ENCODE measurements at regions not wholly inside any gene's neighbourhood (a gene's known extent, or its start where the extent isn't known, plus 50 kb on each side); places are given as distances from the start of the nearest gene placed in this dataset.

- DNase-seq, result no peak
Measured at GRCh38 chr1:221945669-221946068, 203.8 kb upstream of the DUSP10 start.

- no peak for DNase-seq
Measured at GRCh38 chr1:221944247-221944870, 202.5 kb upstream of the DUSP10 start.

DNA sequence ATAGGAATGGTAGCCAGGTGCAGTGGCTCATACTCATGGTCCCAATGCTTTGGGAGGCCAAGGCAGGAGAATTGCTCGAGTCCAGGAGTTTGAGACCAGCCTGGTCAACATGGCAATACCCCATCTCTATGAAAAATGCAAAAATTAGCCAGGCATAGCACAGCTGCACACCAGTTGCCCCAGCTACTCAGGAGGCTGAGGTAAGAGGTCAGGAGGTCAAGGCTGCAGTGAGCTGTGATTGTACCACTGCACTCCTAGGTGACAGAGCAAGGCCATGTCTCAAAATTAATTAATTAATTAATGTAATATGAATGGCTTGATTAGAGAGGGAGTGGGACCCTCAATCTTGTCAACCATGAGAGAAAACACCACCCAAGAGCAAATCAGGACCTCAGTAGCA, 198.7 kb upstream of the DUSP10 start:
- DNase-seq, result no peak

DNA sequence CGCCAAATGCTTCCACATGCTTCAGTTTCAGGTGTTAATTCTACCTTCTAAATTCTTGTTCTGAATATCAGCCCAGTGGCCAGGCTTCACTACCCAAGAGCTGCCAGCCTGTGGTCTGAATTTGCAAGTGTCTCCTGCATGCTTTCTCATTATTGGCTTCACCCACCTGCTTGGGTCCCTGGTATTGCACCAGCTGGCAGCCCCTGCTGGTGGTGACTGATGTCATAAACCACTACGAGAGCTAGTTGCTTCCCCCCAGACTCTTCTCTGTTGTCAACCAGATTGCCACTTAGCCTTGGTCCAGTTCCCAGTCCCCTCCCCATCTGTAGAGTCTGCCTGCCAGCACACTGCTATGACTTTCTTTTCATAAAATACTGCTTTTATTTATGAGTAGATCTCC, 197.7 kb upstream of the DUSP10 start:
- DNase-seq, result no peak

DNA sequence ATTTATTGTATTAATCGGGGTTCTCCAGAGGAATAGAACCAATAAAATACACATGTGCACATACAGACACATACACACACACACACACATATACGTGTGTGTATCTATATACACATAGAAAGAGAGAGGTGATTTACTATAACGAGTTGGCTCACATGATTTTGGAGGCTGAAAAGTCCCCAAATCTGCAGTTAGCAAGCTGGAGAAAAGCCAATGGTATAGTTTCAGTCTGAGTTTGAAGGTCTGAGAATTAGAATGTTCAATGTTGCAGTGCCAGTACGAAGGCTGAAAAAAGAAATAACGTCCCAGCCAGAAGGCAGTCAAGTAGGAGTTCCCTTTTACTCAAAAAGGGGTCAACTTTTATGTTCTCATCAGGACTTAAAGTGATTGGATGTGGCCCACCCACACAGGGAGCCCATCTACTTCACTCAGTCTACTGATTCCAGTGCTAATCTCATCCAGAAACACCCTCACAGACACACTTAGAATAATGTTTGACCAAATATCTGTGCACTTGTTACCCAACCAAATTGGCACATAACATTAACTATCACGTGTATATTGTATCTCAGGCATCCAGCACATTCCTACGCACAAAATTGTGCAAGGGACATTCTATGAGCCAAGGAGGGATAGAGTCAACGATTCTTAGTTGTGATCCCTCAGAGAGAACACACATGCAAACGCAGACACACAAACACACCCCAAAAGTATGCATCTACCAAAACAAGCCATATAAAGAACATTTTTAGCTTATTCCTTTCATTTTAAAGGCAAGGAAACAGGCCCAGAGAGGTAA, 195.5 kb upstream of the DUSP10 start:
- no peak for DNase-seq

GRCh38 chr1:221933814-221934213, 191.9 kb upstream of the DUSP10 start:
- no peak for DNase-seq

DNA sequence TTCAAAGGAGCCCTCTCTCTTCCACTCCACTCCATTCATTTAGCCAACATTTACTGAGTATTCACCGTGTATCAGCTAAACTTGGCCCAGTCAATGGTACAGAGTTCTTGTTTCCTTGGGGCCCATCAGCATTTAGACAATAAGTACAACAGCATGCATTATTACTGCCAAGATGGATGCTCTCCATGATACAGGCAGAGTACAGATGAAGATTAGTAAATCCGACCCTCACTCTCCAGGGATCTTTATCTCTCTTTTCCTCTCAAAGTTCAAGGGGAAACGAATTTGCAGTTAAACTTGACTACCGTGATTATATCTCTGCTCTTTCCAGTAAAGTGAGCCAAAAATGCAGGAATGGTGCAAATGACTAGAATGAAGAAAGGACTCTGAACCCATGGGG, 184.6 kb upstream of the DUSP10 start:
- no peak for DNase-seq

- DNase-seq, result no peak
Measured at GRCh38 chr1:221925947-221926346, 184.1 kb upstream of the DUSP10 start.

- DNase-seq, result no peak
Measured at GRCh38 chr1:221923929-221924598, 182.2 kb upstream of the DUSP10 start.

- no peak for DNase-seq
Measured at GRCh38 chr1:221921936-221922335, 180.0 kb upstream of the DUSP10 start.

DNA sequence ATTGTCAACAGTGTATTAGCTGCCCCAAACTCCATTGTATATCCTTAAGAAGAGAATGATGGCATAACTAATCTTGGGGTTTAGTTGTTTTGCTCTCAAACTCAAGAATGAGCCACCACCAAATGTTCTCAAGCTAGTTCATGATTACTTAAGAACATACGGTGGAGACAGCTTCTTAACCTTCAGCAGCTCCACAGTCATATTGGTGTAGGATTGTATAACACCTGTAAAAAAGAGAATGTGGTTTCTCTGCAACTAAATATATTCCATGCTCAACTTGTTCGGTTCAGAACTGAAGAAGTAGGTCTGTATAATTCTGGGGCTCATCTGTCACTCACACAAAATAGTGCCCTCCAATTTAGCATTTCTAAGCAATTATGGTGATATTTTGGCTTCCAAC, 177.9 kb upstream of the DUSP10 start:
- no peak for DNase-seq

- DNase-seq, result no peak
Measured at GRCh38 chr1:221919341-221919740, 177.5 kb upstream of the DUSP10 start.

DNA sequence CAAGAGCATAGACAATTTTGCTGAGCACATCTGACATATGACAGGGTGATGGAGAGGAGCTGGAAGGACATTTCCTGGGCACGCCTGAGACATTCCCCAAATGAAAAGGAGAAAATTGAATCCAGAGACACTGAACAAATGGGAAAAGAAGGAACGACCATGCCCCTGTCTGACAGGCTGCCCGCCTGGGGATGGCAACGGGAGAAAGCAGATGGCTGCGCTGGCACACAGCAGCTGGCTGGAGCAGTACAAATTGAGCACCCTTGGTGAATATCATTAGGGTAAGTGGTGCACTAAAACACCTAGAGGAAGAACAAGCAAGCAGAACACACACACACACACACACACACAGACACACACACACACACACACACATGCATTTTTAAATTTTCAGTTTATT, 174.3 kb upstream of the DUSP10 start:
- DNase-seq, result no peak

DNA sequence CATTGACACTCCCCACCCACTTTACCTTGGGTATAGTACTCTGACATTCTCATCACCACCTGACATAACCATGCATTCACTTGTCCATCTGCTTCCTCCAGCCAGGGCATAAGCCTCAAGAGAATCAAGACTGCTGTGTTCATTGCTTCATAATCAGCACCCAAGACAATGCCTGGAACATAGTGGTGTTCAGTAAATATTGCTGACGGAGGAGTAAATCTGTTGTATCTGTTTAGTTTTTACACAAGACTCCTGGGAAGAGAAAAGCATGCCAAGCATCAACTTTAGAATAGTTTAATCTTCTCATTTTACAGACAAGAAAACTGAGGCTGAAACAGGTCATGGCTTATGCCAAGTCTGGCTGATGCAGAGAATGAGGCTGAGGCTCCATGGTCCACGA, 173.9 kb upstream of the DUSP10 start:
- DNase-seq, result no peak

GRCh38 chr1:221913351-221913892, 171.5 kb upstream of the DUSP10 start:
- DNase-seq, result no peak

DNA sequence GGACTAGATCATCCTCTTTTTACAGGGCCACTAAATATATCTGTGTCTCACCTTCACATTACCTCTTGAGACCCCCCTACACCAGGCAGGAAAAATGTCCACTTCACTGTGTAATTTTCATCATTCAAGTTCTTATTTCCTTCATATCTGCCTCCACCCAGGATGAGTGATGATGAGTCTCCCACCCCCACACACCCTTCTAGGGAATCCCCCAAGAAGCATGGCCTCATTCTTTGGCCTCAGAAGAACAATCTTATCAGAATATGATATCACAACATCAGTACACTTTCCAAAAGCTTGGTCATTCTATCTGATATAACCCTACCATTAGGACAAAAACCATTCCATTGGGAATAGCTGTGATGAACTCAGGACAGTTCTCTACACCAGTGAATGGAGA, 170.3 kb upstream of the DUSP10 start:
- no peak for DNase-seq

DNA sequence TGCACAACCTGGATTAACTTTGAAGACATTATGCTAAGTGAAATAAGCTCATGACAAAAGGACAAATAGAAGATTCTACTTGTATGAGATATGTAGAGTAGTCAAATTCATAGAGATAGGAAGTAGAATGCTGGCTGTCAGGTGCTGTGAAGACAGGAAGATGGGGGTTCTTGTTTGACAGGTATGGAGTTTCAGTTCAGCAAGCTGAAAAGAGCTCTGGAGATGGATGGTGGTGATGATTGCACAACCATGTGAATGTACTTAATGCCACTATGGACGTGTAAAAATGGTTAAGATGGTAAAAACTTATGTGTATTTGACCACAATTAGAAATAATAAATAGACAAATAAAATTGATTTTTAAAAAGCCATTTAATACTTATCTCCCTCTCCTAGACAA, 169.8 kb upstream of the DUSP10 start:
- peak; percentile 3 for DNase-seq

GRCh38 chr1:221910222-221910621, 168.3 kb upstream of the DUSP10 start:
- DNase-seq, result no peak

DNA sequence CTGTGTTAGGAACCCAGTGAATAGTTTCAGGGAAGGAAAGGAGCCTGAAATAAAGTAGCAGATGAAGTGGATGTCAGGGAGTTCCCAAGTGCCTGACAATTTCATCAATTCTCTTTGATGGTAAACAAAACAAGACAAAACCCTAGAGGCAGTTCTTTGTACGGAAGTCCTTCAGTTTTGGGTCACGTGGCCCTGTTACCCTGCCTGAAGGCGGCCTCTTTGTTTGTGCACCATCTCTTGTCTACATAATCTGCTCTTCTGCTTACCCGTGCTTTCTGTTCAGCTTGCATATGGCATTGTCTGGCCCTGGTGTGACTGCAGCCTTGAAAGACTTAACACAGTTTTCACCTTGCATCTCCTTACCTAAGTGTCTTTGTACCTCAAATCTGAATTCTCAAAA, 166.7 kb upstream of the DUSP10 start:
- DNase-seq, result peak; percentile 4

DNA sequence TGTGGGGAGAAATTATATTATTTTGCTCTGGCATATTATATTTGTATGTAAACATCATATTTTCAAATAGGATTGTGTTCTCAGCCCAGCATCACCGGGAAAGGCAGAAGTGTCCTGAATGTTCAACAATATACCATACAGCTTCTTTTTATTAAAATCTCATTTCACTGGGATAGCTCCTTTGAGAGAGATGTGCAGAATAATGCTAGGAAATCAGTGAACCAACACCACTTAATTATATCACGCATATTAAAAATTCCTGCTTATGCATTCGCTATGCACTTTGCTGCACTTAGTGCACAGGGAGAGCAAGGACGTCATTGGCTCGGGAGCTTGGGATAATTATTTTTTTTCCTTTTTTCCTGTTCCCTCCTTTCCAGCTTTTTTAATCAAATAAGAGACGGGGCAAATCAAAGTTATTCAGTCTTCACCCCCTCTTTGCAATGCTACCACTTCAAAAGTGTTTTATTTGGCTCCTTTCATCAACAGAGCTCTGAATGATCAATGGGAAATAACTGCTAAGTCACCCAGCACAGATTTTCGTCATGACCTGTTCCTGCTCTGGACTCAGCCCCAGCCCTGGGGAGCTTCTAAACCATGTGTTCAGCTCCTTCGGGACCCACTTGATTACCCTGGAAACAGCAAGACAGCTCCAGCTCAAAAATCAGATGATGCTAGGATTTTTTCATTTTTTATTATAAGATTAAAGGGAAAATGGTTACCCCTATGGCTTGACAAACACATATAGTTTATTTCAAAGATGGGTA, 165.5 kb upstream of the DUSP10 start:
- no peak for DNase-seq

DNA sequence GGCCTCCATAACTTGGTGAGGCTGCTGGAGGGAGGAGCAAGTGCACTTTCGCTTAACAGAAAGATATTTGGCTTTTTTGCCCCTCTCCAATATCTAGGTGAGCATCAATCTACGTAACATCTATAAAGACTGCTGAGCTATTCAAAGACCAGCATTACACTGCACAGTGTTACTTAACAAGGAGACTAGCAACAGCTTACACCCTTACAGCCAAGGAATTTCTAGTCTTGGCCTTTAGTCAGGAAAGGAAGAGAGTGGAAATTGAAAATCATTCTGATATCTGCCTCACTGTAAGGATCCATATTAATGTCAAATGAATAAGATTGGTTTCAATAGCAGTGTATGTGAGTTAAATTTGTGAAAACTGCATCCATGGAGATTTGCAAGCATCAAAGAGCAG, 163.9 kb upstream of the DUSP10 start:
- DNase-seq, result no peak

- no peak for DNase-seq
Measured at GRCh38 chr1:221904319-221904718, 162.4 kb upstream of the DUSP10 start.

GRCh38 chr1:221903594-221903993, 161.7 kb upstream of the DUSP10 start:
- DNase-seq, result no peak
